Natural killer cell treated with Interleukin-12 subunit alpha and Interleukin-12 subunit beta and Interleukin-15 and Interleukin-18, amount 100 ng/mL, for 72 hours (primary cell): ENCODE measurements at regions not wholly inside any gene's neighbourhood (a gene's known extent, or its start where the extent isn't known, plus 50 kb on each side); places are given as distances from the start of the nearest gene placed in this dataset.
"Not testable (repeated sequence)": the region's sequence is repeated elsewhere in the genome, so short reads cannot be mapped to it uniquely, and the experiment has no call there.

ENCODE experiments used
- ATAC-seq, 2 donors: fragments of 150-1000 bp; cut with Tn5 transposase in 1 of 2; sonication (Bioruptor Pico), chemical (Tn5 transposase) in 1 of 2; 2 replicates each; pipeline ENCODE4 v1.10.0; 2021
- DNase-seq: peaks from one replicate; pipeline ENCODE4 v3.0.0; 2022; ENCODE audit warnings: low spot score
- H3K27ac Mint-ChIP-seq, 2 donors: 1 replicate in 1 of 2; 2 replicates in 1 of 2; pipeline ENCODE4 v1.8.0; 2022; ENCODE audit warnings: mixed read lengths in 2 of 2, mild to moderate bottlenecking in 1 of 2, moderate library complexity in 1 of 2
- H3K27me3 Mint-ChIP-seq, 2 donors: 1 replicate in 1 of 2; 2 replicates in 1 of 2; pipeline ENCODE4 v1.8.0; 2022; ENCODE audit warnings: mixed read lengths in 2 of 2
- H3K36me3 Mint-ChIP-seq: one replicate; pipeline ENCODE4 v1.8.0; 2022; ENCODE audit warnings: mixed read lengths
- H3K4me1 Mint-ChIP-seq, 2 donors: 1 replicate in 1 of 2; 2 replicates in 1 of 2; pipeline ENCODE4 v1.8.0; 2022; ENCODE audit warnings: low read depth in 2 of 2, mixed read lengths in 2 of 2, mild to moderate bottlenecking in 1 of 2
- H3K4me3 Mint-ChIP-seq: one replicate; pipeline ENCODE4 v1.8.0; 2022; ENCODE audit warnings: mixed read lengths
- H3K9me3 Mint-ChIP-seq: 2 replicates; pipeline ENCODE4 v1.8.0; 2022; ENCODE audit warnings: mixed read lengths

- Mint-ChIP-seq H3K4me3 (no peak overlapping the region), H3K36me3 (peaks cover 11% of the 10 kb centered on the region), H3K27ac (no peak overlapping the region), H3K4me1 (no peaks in the 10 kb centered on the region), H3K27me3 (no peaks in the 10 kb centered on the region), H3K9me3 (peaks cover 12% of the 10 kb centered on the region)
- DNase-seq (no peak), ATAC-seq (no peak)
These were observed 933.0 kb upstream of the ZNF722 start for GRCh38 chr7:63065684-63066083.

- not testable (repeated sequence) for H3K4me1 Mint-ChIP-seq, H3K27me3 Mint-ChIP-seq, ATAC-seq, DNase-seq, H3K4me3 Mint-ChIP-seq, H3K27ac Mint-ChIP-seq
- Mint-ChIP-seq H3K36me3 (peaks cover 11% of the 10 kb centered on the region), H3K9me3 (peaks cover 12% of the 10 kb centered on the region)
These were observed 932.4 kb upstream of the ZNF722 start for GRCh38 chr7:63066235-63066634.

DNA sequence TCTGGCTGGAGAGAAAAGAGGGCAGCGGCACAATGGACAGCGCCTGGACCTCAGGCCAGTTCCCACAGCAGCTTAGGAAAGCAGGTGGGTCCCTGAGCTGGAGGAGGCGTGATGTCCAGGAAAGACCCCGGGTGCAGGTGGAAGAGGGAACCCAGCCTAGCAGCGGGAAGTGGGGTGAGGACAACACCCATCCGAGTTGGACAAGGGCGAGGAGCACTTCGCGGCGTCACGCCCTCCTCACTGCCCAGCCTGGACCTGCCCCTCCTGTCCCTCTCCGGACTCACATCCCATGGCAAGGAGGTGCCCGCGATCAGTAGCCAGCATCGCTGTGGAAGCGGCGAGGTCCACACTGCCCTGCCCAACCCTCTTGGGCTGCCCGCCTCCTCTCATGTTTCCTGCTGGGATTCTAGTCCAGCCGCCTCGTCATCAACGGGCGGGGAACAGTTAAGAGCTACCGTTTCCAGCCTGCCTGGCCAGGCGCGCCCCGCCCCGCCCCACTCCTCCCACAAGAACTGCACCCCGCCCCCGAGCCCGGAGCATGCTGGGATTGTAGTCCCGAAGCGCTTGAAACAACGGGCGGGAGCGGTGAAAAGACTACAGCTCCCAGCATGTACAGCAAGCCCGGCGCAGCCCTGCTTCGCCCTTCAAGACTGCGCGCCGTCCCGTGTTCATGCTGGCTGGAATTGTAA is 930.6 kb upstream of the ZNF722 start:
- no peak for ATAC-seq
- Mint-ChIP-seq H3K4me3 (no peak overlapping the region), H3K36me3 (peaks cover 11% of the 10 kb centered on the region), H3K4me1 (no peaks in the 10 kb centered on the region), H3K27me3 (no peaks in the 10 kb centered on the region), H3K27ac (no peak overlapping the region), H3K9me3 (peaks cover 9% of the 10 kb centered on the region)
- DNase-seq, result no peak

- no peaks in the 10 kb centered on the region for H3K4me1 Mint-ChIP-seq
- peak in 1 of 2 donors; percentile 10 for ATAC-seq
- H3K4me3 Mint-ChIP-seq, result no peak overlapping the region
- H3K27ac Mint-ChIP-seq, result no peak overlapping the region
- H3K36me3 Mint-ChIP-seq, result peaks cover 17% of the 10 kb centered on the region
- H3K27me3 Mint-ChIP-seq, result no peaks in the 10 kb centered on the region
- H3K9me3 Mint-ChIP-seq, result peaks cover 16% of the 10 kb centered on the region
- no peak for DNase-seq
These were observed 928.0 kb upstream of the ZNF722 start for GRCh38 chr7:63070696-63071095.

DNA sequence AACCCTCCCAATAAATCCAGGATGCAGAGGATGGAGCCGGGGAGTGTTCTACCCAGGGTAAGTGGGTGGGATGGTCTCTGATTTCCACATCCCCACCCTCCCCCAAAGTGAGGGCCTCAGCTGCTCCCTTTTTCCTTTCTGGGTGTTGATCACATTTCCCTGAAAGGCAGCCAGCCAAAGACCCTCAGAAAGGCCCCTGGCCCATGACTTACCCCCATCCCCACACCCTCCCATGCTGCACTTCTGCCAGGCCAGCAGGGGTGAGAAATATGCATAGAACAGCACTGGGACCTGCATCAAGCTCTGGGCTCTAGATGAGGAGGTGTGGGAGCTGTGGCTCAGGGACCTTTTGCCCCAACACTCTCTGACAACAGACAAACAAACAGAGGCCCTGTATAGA is 927.3 kb upstream of the ZNF722 start:
- no peak overlapping the region for H3K27ac Mint-ChIP-seq
- H3K9me3 Mint-ChIP-seq, result peaks cover 16% of the 10 kb centered on the region
- no peak for ATAC-seq
- no peaks in the 10 kb centered on the region for H3K27me3 Mint-ChIP-seq
- H3K4me3 Mint-ChIP-seq, result no peak overlapping the region
- no peaks in the 10 kb centered on the region for H3K4me1 Mint-ChIP-seq
- no peak for DNase-seq
- peaks cover 13% of the 10 kb centered on the region for H3K36me3 Mint-ChIP-seq

GRCh38 chr7:63071920-63072319 is 926.7 kb upstream of the ZNF722 start:
- Mint-ChIP-seq H3K9me3 (peaks cover 16% of the 10 kb centered on the region), H3K4me3 (no peak overlapping the region), H3K36me3 (peaks cover 12% of the 10 kb centered on the region), H3K27ac (no peak overlapping the region), H3K27me3 (no peaks in the 10 kb centered on the region), H3K4me1 (no peaks in the 10 kb centered on the region)
- no peak for DNase-seq
- ATAC-seq, result no peak

DNA sequence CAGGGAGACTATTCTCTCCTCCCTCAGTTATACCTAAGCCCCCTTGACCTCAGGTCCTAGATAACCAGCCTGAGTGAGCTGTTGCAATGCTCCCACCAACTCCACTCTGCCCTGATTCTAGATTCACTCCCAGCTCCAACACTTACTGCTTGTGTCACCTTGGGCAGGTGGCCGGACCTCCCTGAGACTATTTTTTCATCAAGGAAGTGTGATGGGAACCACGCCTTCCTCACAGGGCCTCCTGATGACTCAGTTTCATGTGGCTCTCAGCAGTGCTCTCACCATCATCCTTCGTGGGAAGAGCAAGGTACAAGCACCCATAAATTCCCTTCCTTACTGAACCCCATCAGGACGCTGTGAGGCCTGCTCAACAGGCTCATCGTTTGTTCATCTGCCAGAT is 925.8 kb upstream of the ZNF722 start:
- no peak for DNase-seq
- peaks cover 16% of the 10 kb centered on the region for H3K9me3 Mint-ChIP-seq
- H3K27me3 Mint-ChIP-seq, result no peaks in the 10 kb centered on the region
- no peak overlapping the region for H3K27ac Mint-ChIP-seq
- ATAC-seq, result no peak
- no peaks in the 10 kb centered on the region for H3K4me1 Mint-ChIP-seq
- peaks cover 12% of the 10 kb centered on the region for H3K36me3 Mint-ChIP-seq
- no peak overlapping the region for H3K4me3 Mint-ChIP-seq

GRCh38 chr7:63073286-63073685 is 925.4 kb upstream of the ZNF722 start:
- Mint-ChIP-seq H3K27ac (no peak overlapping the region), H3K36me3 (peaks cover 12% of the 10 kb centered on the region), H3K4me3 (no peak overlapping the region), H3K9me3 (peaks cover 16% of the 10 kb centered on the region), H3K27me3 (no peaks in the 10 kb centered on the region), H3K4me1 (no peaks in the 10 kb centered on the region)
- ATAC-seq (no peak), DNase-seq (no peak)

DNA sequence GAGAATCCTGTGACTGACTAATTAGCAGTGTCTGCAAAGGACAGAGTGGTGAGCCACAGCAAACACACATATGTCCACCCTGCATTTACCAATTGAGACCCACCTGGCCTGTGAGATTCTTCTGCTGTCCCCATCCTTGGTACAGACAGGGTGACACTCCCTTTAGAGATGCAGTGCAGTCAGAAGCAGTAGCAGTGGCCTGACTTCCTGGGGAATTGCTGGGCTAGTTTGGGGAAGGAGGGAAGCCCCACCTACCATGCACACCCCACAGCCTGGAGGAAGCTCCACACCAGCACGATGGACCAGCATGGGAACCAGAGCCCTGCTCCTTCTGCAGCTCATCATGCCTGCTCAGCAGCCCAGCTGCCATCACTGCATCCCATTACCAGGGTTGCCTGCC is 924.9 kb upstream of the ZNF722 start:
- Mint-ChIP-seq H3K36me3 (peaks cover 10% of the 10 kb centered on the region), H3K4me1 (no peaks in the 10 kb centered on the region), H3K4me3 (no peak overlapping the region), H3K27ac (no peak overlapping the region), H3K27me3 (no peaks in the 10 kb centered on the region), H3K9me3 (peaks cover 14% of the 10 kb centered on the region)
- no peak for DNase-seq
- ATAC-seq, result no peak

- Mint-ChIP-seq H3K9me3 (peaks cover 6% of the 10 kb centered on the region), H3K4me1 (no peaks in the 10 kb centered on the region), H3K4me3 (no peak overlapping the region), H3K27ac (no peak overlapping the region), H3K36me3 (peaks cover 6% of the 10 kb centered on the region), H3K27me3 (no peaks in the 10 kb centered on the region)
- DNase-seq, result no peak
- no peak for ATAC-seq
These were observed 920.8 kb upstream of the ZNF722 start for GRCh38 chr7:63077841-63078240.

DNA sequence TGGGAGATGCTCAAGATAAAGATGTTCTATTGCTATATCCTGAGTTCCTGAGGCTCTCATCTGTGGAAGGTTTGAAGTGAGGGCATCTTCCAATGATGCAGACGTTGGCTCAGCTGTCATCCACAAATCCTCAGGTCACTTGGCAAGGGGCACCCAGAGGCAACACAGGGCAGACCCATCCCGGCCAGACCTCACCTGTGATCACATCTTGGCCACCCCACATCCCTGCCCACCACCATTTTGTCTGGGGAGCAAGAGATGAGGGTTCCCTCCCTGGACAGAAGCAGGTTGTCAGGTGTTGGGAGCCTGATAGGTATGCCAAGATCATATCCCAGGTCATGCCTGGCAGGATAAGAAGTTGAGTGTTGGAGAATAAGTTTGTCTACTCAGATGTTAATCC is 918.2 kb upstream of the ZNF722 start:
- Mint-ChIP-seq H3K27ac (no peak overlapping the region), H3K9me3 (peaks cover 4% of the 10 kb centered on the region), H3K27me3 (no peaks in the 10 kb centered on the region), H3K4me3 (no peak overlapping the region), H3K4me1 (no peaks in the 10 kb centered on the region), H3K36me3 (no peaks in the 10 kb centered on the region)
- ATAC-seq, result no peak
- DNase-seq, result no peak

GRCh38 chr7:63080831-63081230 is 917.8 kb upstream of the ZNF722 start:
- H3K36me3 Mint-ChIP-seq, result no peaks in the 10 kb centered on the region
- H3K9me3 Mint-ChIP-seq, result peaks cover 4% of the 10 kb centered on the region
- ATAC-seq, result no peak
- H3K4me3 Mint-ChIP-seq, result no peak overlapping the region
- no peak overlapping the region for H3K27ac Mint-ChIP-seq
- DNase-seq, result no peak
- no peaks in the 10 kb centered on the region for H3K4me1 Mint-ChIP-seq
- no peaks in the 10 kb centered on the region for H3K27me3 Mint-ChIP-seq

- ATAC-seq (no peak), DNase-seq (no peak)
- Mint-ChIP-seq H3K4me1 (no peaks in the 10 kb centered on the region), H3K4me3 (no peak overlapping the region), H3K9me3 (peaks cover 13% of the 10 kb centered on the region), H3K27ac (no peak overlapping the region), H3K36me3 (peaks cover 36% of the 10 kb centered on the region), H3K27me3 (no peaks in the 10 kb centered on the region)
These were observed 911.0 kb upstream of the ZNF722 start for GRCh38 chr7:63087575-63088190.

DNA sequence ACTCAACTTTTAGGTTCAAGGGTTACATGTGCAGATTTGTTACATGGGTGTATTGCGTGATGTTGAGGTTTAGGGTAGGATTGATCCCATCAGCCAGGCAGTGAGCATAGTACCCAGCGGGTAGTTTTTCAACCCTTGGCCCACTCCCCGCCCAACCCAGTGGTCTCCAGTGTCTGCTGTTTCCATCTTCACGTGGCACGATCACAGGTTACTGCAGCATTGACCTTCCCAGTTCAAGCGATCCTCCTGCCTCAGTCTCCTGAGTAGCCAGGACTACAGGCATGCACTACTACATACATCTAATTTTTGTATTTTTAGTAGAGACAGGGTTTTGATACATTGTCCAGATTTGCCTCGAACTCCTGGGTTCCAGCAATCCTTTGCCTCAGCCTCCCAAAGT is 905.7 kb upstream of the ZNF722 start:
- Mint-ChIP-seq H3K4me1 (no peaks in the 10 kb centered on the region), H3K4me3 (no peak overlapping the region), H3K27me3 (no peaks in the 10 kb centered on the region), H3K9me3 (peaks cover 5% of the 10 kb centered on the region), H3K27ac (no peak overlapping the region), H3K36me3 (peaks cover 28% of the 10 kb centered on the region)
- no peak for DNase-seq
- no peak for ATAC-seq

- no peak for DNase-seq
- H3K36me3 Mint-ChIP-seq, result peaks cover 23% of the 10 kb centered on the region
- ATAC-seq, result no peak
- peaks cover 5% of the 10 kb centered on the region for H3K9me3 Mint-ChIP-seq
- no peaks in the 10 kb centered on the region for H3K4me1 Mint-ChIP-seq
- H3K27ac Mint-ChIP-seq, result no peak overlapping the region
- H3K4me3 Mint-ChIP-seq, result no peak overlapping the region
- H3K27me3 Mint-ChIP-seq, result no peaks in the 10 kb centered on the region
These were observed 905.2 kb upstream of the ZNF722 start for GRCh38 chr7:63093481-63093880.
